Endothelial cell of umbilical vein (primary cell): ENCODE measurements at regions not wholly inside any gene's neighbourhood (a gene's known extent, or its start where the extent isn't known, plus 50 kb on each side); places are given as distances from the start of the nearest gene placed in this dataset.

ENCODE experiments used
- BruUV-seq: library from RNA; stranded (reverse); fragments of 400-500 nt; replicated peaks from 2 replicates; lab custom pipeline; 2021; lab: Mats Ljungman, UMichigan
- CTCF ChIA-PET: fragments of 300-600, 350-600 bp; sonication (Branson Sonifier 250); formaldehyde crosslinking; loops from one replicate; lab custom pipeline; 2021; ENCODE audit warnings: antibody characterized with exemption, inconsistent platforms; lab: Charles Lee
- POLR2A ChIA-PET: fragments of 300-600, 350-600 bp; sonication (Branson Sonifier 250); formaldehyde crosslinking; loops from one replicate; lab custom pipeline; 2021; ENCODE audit warnings: antibody characterized with exemption, inconsistent platforms; lab: Charles Lee
- DNase-seq: peaks from one replicate; pipeline ENCODE4 v3.0.0-alpha.2; 2011; ENCODE audit warnings: low read depth, low spot score
- FAIRE-seq: peaks from 2 replicates; lab custom pipeline; 2011; peaks lifted over from hg19 to GRCh38; lab: Jason Lieb, UNC
- H2AFZ ChIP-seq: 2 replicates; pipeline ENCODE4 v1.6.0; 2012; ENCODE audit warnings: low read depth, low read length, control low read depth, inconsistent platforms
- H3K27ac ChIP-seq: 2 replicates; pipeline ENCODE4 v1.5.1; 2011; ENCODE audit warnings: low read depth, mild to moderate bottlenecking, control low read depth, low read length, moderate library complexity; ENCODE audit not compliant: insufficient read depth
- H3K27me3 ChIP-seq, 2 experiments: 2 replicates each; pipeline versions ENCODE4 v1.6.0 to v1.6.1; 2011; ENCODE audit warnings: low read length in 2 of 2, mixed read lengths in 1 of 2; ENCODE audit not compliant: control insufficient read depth in 2 of 2, insufficient read depth in 2 of 2
- H3K36me3 ChIP-seq, 2 experiments: 2 replicates in 1 of 2; 3 replicates in 1 of 2; pipeline ENCODE4 v1.5.1; 2011; ENCODE audit warnings: low read length in 2 of 2, mild to moderate bottlenecking in 1 of 2, moderate library complexity in 1 of 2; ENCODE audit not compliant: control insufficient read depth in 2 of 2, insufficient read depth in 2 of 2; ENCODE audit errors: extremely low read depth in 1 of 2
- H3K4me1 ChIP-seq: 3 replicates; pipeline ENCODE4 v1.5.1; 2011; ENCODE audit warnings: mild to moderate bottlenecking, low read length; ENCODE audit not compliant: control insufficient read depth, insufficient read depth; ENCODE audit errors: extremely low read depth
- H3K4me2 ChIP-seq: 2 replicates; pipeline ENCODE4 v1.6.1; 2011; ENCODE audit warnings: low read length, control low read depth, mixed read lengths; ENCODE audit not compliant: insufficient read depth
- H3K4me3 ChIP-seq, 3 experiments: fragments of 200-600 bp in 1 of 3; sonication (generic), shearing (Covaris generic) in 1 of 3; replicated peaks in 1 of 3; 2 replicates each; pipeline ENCODE4 v1.5.1; 2011 to 2016; ENCODE audit warnings: control low read depth in 3 of 3, low read length in 3 of 3, mild to moderate bottlenecking in 2 of 3, inconsistent platforms in 1 of 3, low read depth in 1 of 3, moderate library complexity in 1 of 3; ENCODE audit not compliant: insufficient read depth in 1 of 3
- H3K79me2 ChIP-seq: 2 replicates; pipeline ENCODE4 v1.6.0; 2012; ENCODE audit warnings: low read length, inconsistent platforms; ENCODE audit not compliant: control insufficient read depth, insufficient read depth
- H3K9ac ChIP-seq: replicated peaks from 2 replicates; pipeline ENCODE3; 2011; ENCODE audit warnings: low read length, control low read depth; ENCODE audit not compliant: insufficient read depth; ENCODE audit errors: extremely low read depth
- H3K9me1 ChIP-seq: replicated peaks from 3 replicates; pipeline ENCODE4 v1.6.0; 2011; ENCODE audit warnings: mild to moderate bottlenecking, low read length; ENCODE audit not compliant: control insufficient read depth, insufficient read depth; ENCODE audit errors: extremely low read depth
- H3K9me3 ChIP-seq: replicated peaks from 2 replicates; pipeline ENCODE4 v1.5.1; 2012; ENCODE audit warnings: low read length, inconsistent platforms; ENCODE audit not compliant: control insufficient read depth, insufficient read depth
- H4K20me1 ChIP-seq: replicated peaks from 2 replicates; pipeline ENCODE3; 2011; ENCODE audit warnings: mild to moderate bottlenecking, low read length; ENCODE audit not compliant: control insufficient read depth, insufficient read depth; ENCODE audit errors: extremely low read depth
- CTCF ChIP-seq, 2 donors: IDR thresholded peaks; 1 replicate in 1 of 2; 2 replicates in 1 of 2; pipeline ENCODE4 v1.5.1; 2011; ENCODE audit warnings: low read length in 2 of 2, mild to moderate bottlenecking in 2 of 2, moderate library complexity in 2 of 2, control low read depth in 1 of 2, inconsistent platforms in 1 of 2, low read depth in 1 of 2; ENCODE audit not compliant: insufficient read depth in 1 of 2; ENCODE audit errors: extremely low read depth in 1 of 2
- EZH2 ChIP-seq: IDR thresholded peaks from 2 replicates; pipeline ENCODE4 v1.6.1; 2012; ENCODE audit warnings: borderline replicate concordance, low read depth, mild to moderate bottlenecking, moderate library complexity, low read length, inconsistent platforms; ENCODE audit not compliant: severe bottlenecking
- FOS ChIP-seq: IDR thresholded peaks from 2 replicates; pipeline ENCODE4 v1.6.1; 2011; ENCODE audit warnings: mild to moderate bottlenecking, low read length, moderate library complexity, borderline replicate concordance; ENCODE audit not compliant: insufficient read depth
- GATA2 ChIP-seq: IDR thresholded peaks from 2 replicates; pipeline ENCODE4 v1.7.0; 2011; ENCODE audit warnings: low read depth, mild to moderate bottlenecking, moderate library complexity, mixed read lengths, low read length; ENCODE audit not compliant: insufficient read length, insufficient read depth
- JUN ChIP-seq: IDR thresholded peaks from 2 replicates; pipeline ENCODE4 v1.6.1; 2011; ENCODE audit warnings: borderline replicate concordance, low read depth; ENCODE audit not compliant: insufficient read length, insufficient read depth
- MAX ChIP-seq: IDR thresholded peaks from 2 replicates; pipeline ENCODE4 v1.6.1; 2011; ENCODE audit not compliant: insufficient read depth, insufficient read length
- MYC ChIP-seq: IDR thresholded peaks from one replicate; pipeline ENCODE4 v1.6.1; 2011; ENCODE audit warnings: mild to moderate bottlenecking, low read depth, low read length
- POLR2A ChIP-seq: IDR thresholded peaks from 2 replicates; pipeline ENCODE4 v1.6.1; 2012; ENCODE audit warnings: low read depth, mild to moderate bottlenecking, control low read depth, low read length
- POLR2AphosphoS5 ChIP-seq: IDR thresholded peaks from 2 replicates; pipeline ENCODE4 v1.6.1; 2012; ENCODE audit warnings: low read depth, mild to moderate bottlenecking, control low read depth, low read length, moderate library complexity; ENCODE audit not compliant: insufficient read depth
- dilution Hi-C: fragments of 300-500 bp; cut with MboI; formaldehyde crosslinking; loops from one replicate; pipeline ENCODE4 v1.15.0; 2019; ENCODE audit warnings: low sequenced_read_pairs; ENCODE audit not compliant: extremely low pct_ligation_motif_present
- intact Hi-C: fragments of 100-400 bp; cut with micrococcal nuclease; formaldehyde crosslinking; loops from one replicate; pipeline ENCODE4 v1.10.0; 2022

- Histone ChIP-seq H3K9me1 (no peaks in the 10 kb centered on the region), H3K27me3 (no peaks in the 10 kb centered on the region), H3K79me2 (no peaks in the 10 kb centered on the region), H3K27ac (no peak overlapping the region), H3K4me2 (no peak overlapping the region), H3K9ac (no peak overlapping the region), H2AFZ (no peak overlapping the region), H4K20me1 (no peaks in the 10 kb centered on the region), H3K9me3 (no peaks in the 10 kb centered on the region), H3K4me1 (no peaks in the 10 kb centered on the region), H3K4me3 (no peak overlapping the region), H3K36me3 (no peaks in the 10 kb centered on the region)
- no peak for DNase-seq
- CTCF ChIA-PET: no interaction called here
- POLR2A ChIA-PET: no interaction called here
- dilution Hi-C loops (no loop called here), intact Hi-C loops (no loop called here)
- no TSS peak for BruUV-seq
- TF ChIP-seq CTCF (IDR thresholded peaks at IDR 0.05; ENCODE audit: extremely low read depth in 1 of 2, insufficient read depth in 1 of 2, low read depth in 1 of 2, low read length in 2 of 2) (no peak), MYC (no peak), POLR2A (no peak), GATA2 (no peak), FOS (no peak), MAX (no peak), EZH2 (no peak), POLR2AphosphoS5 (no peak), JUN (no peak)
- no peak for FAIRE-seq
These were observed 461.4 kb downstream of the NAF1 start for GRCh38 chr4:162705130-162705803.
